AG10803 (cell line): ENCODE measurements at regions not wholly inside any gene's neighbourhood (a gene's known extent, or its start where the extent isn't known, plus 50 kb on each side); places are given as distances from the start of the nearest gene placed in this dataset.

Experiments
- DNase-seq: peaks from one replicate; pipeline ENCODE4 v3.0.0; 2010; ENCODE audit warnings: low read depth
- H3K4me3 ChIP-seq: 2 replicates; pipeline ENCODE4 v1.5.1; 2011; ENCODE audit warnings: mild to moderate bottlenecking, low read length, control low read depth
- CTCF ChIP-seq: conservative IDR thresholded peaks from 2 replicates; pipeline ENCODE4 v1.5.1; 2011; ENCODE audit warnings: mild to moderate bottlenecking, low read length, control low read depth, inconsistent platforms

DNA sequence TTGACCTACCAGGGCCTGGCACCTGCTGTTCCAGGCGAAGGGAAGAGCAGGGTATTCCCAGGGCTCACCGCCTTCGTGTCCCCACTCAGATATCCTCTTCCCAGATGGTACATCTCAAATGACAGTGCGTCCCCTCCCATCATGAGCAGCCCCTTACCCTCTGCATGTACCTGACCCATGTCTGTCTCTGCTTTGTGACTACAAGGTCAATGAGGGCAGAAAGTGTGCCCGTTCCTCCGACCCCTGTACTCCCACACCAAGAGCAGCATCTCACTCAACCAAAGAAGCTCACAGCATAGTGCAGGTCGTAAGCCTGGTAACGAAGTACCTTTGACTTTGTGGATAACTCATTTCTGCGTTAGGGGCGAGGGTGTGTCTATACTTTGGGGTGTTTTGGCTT lies 142.6 kb downstream of the KATNIP start:
- no peak for TF ChIP-seq CTCF
- H3K4me3 ChIP-seq, result no peak overlapping the region
- DNase-seq, result no peak

- H3K4me3 ChIP-seq, result no peak overlapping the region
- no peak for TF ChIP-seq CTCF
- DNase-seq, result no peak
These were observed 145.2 kb downstream of the KATNIP start for GRCh38 chr16:27695161-27695560.

DNA sequence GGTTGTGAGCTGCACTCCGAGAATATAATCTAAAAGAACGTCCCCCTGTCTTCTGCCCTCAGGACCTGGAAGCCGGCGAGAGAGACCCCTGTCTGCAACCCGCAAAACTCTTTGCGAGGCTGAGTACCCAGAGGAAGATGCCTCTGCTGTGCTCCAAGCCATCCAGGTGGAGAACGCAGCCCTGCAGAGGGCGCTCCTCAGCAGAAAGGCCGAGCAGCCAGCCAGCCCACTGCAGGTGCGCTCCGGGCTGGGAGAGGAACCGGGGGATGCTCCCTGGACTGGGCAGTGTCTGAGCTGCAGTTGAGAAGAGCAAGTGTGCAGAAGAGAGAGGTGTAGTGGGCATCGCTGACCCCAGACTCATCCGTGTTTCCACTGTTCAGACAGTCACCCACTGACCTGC lies 148.3 kb downstream of the KATNIP start:
- no peak overlapping the region for H3K4me3 ChIP-seq
- peak; percentile 17 for TF ChIP-seq CTCF
- no peak for DNase-seq

- DNase-seq, result no peak
- no peak overlapping the region for H3K4me3 ChIP-seq
- no peak for TF ChIP-seq CTCF
These were observed 148.8 kb downstream of the KATNIP start for GRCh38 chr16:27698746-27699145.

DNA sequence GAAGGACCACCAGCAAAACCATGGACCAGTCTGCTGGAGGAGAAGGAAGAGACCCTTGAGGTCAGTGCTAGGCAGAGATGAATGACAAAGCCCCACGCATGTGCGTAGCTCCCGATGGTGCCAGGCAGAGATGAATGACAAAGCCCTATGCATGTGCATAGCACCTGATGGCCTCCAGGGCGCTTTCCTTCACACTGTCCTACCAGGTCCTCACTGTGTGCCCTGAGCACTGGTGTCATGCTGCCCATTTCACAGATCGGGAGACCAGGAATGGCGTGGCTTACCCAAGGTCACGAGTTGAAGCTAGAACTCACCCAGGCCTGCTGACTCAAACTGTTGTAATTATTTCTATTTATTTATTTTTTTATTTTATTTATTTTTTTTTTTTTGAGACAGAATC lies 149.6 kb downstream of the KATNIP start:
- no peak overlapping the region for H3K4me3 ChIP-seq
- no peak for DNase-seq
- TF ChIP-seq CTCF, result no peak

- peak; percentile 17 for DNase-seq
- TF ChIP-seq CTCF, result no peak
- no peak overlapping the region for H3K4me3 ChIP-seq
These were observed 150.5 kb downstream of the KATNIP start for GRCh38 chr16:27700304-27700995.

DNA sequence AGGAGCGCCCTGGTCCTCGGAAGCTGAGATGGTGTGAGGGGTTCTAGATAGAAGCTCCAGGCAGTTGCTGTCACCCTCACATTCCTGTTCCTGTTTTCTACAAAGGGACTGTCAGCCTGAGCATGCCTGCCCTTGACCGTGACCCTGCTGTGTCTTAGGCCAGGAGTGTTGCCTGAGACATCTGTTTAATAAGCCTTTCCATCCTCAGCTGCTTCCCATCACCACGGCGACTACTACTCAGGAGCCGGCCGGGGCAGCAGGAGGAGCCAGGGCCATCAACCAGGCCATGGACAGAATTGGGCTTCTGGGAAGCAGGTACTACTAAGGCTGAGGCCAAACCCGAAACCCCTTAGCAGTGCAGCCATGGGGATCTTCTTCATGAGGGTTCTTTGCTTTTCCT lies 151.4 kb downstream of the KATNIP start:
- DNase-seq, result no peak
- H3K4me3 ChIP-seq, result no peak overlapping the region
- TF ChIP-seq CTCF, result no peak
